DOHH2 (cell line): ENCODE measurements at regions not wholly inside any gene's neighbourhood (a gene's known extent, or its start where the extent isn't known, plus 50 kb on each side); places are given as distances from the start of the nearest gene placed in this dataset.

Source experiments
- EZH2phosphoT487 ChIP-seq: fragments of 200-600 bp; sonication (generic); IDR thresholded peaks from 2 replicates; pipeline ENCODE4 v1.6.1; 2017; ENCODE audit warnings: borderline replicate concordance, mild to moderate bottlenecking, antibody characterized with exemption, low read length, moderate library complexity, mixed read lengths
- TF ChIP-seq, protein P1 (sequence below): fragments of 200-600 bp; sonication (generic); IDR thresholded peaks from one replicate; pipeline ENCODE4 v1.5.1; 2014; ENCODE audit warnings: antibody characterized with exemption, mild to moderate bottlenecking, low read depth, low read length; ENCODE audit not compliant: poor library complexity, severe bottlenecking

DNA sequence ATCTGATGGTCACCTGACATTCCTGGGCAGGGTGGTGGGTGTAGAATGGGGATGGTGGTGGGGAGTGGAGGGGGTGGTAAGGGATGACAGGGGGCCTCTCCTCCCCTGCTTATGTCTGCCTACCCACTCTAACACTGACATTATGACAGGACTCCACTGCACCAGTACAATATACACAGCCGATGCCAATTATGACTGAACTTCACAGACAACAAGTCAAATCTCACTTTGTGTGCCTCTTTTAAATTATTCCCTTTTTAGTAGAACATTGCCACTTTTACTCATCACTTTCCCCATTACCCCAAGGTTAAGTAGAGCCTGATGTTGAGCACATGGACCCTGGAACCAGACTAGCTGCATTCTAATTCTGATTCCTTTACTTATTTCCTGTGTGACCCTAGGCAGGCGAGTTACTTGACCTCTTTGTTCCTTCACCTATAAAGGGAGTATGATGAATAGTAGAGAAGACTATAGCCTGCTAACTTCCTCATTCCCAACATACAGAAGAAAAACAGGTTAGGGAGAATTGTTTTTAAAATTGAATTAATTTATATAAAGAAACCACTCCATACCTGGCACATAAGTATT, 464.7 kb downstream of the DMRT2 start:
- TF ChIP-seq, protein P1, sequence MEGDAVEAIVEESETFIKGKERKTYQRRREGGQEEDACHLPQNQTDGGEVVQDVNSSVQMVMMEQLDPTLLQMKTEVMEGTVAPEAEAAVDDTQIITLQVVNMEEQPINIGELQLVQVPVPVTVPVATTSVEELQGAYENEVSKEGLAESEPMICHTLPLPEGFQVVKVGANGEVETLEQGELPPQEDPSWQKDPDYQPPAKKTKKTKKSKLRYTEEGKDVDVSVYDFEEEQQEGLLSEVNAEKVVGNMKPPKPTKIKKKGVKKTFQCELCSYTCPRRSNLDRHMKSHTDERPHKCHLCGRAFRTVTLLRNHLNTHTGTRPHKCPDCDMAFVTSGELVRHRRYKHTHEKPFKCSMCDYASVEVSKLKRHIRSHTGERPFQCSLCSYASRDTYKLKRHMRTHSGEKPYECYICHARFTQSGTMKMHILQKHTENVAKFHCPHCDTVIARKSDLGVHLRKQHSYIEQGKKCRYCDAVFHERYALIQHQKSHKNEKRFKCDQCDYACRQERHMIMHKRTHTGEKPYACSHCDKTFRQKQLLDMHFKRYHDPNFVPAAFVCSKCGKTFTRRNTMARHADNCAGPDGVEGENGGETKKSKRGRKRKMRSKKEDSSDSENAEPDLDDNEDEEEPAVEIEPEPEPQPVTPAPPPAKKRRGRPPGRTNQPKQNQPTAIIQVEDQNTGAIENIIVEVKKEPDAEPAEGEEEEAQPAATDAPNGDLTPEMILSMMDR = no peak
- no peak for TF ChIP-seq EZH2phosphoT487
